ENCODE measurements at regions not wholly inside any gene's neighbourhood (a gene's known extent, or its start where the extent isn't known, plus 50 kb on each side); places are given as distances from the start of the nearest gene placed in this dataset.
A peak's percentile ranks its signal among the peaks of the same experiment; 100 is the strongest.

DNA sequence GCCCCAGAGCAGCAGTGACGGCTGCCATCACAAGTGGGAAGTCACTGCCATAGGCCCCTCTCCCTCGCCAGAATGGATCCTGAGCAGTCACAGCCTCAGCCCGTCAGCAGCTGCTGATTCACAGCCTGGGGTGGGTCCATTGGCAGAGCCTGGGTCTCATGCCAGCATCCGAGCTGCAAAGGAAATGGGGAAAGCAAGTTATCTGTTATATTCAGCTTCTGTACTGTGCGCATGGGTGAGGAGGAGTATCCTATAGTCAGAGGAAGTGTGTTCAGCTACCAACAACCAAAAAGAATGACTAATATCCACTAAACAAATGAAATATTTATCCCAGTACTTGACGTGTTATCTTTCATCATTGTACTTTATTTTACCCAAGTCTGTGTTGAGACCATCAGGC lies 119.7 kb downstream of the RCN1 start:
- TF ChIP-seq EZH2phosphoT487 (IDR thresholded peaks at IDR 0.05; ENCODE audit: borderline replicate concordance, low read depth): no peak
- TF ChIP-seq FOSL2 (IDR thresholded peaks at IDR 0.05; ENCODE audit: borderline replicate concordance, low read depth): peak; percentile 19; the same call in 1 of the 2 replicates
- no peak for TF ChIP-seq CHD2 (IDR thresholded peaks at IDR 0.05; ENCODE audit: low read length, partially characterized antibody)
- TF ChIP-seq, protein P1, sequence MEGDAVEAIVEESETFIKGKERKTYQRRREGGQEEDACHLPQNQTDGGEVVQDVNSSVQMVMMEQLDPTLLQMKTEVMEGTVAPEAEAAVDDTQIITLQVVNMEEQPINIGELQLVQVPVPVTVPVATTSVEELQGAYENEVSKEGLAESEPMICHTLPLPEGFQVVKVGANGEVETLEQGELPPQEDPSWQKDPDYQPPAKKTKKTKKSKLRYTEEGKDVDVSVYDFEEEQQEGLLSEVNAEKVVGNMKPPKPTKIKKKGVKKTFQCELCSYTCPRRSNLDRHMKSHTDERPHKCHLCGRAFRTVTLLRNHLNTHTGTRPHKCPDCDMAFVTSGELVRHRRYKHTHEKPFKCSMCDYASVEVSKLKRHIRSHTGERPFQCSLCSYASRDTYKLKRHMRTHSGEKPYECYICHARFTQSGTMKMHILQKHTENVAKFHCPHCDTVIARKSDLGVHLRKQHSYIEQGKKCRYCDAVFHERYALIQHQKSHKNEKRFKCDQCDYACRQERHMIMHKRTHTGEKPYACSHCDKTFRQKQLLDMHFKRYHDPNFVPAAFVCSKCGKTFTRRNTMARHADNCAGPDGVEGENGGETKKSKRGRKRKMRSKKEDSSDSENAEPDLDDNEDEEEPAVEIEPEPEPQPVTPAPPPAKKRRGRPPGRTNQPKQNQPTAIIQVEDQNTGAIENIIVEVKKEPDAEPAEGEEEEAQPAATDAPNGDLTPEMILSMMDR (IDR thresholded peaks at IDR 0.05): no peak
- TF ChIP-seq, protein P2, sequence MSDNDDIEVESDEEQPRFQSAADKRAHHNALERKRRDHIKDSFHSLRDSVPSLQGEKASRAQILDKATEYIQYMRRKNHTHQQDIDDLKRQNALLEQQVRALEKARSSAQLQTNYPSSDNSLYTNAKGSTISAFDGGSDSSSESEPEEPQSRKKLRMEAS (IDR thresholded peaks at IDR 0.05; ENCODE audit: low read depth): peak; percentile 47; the same call in 1 of the 2 replicates
- peak; percentile 38; the same call in 1 of the 2 replicates for TF ChIP-seq NRF1 (IDR thresholded peaks at IDR 0.05; ENCODE audit: low read depth, low read length)
- 0 out of 2 replicates have a peak, but pooled peaks have one; percentile 54 for TF ChIP-seq YY1 (IDR thresholded peaks at IDR 0.05; ENCODE audit: low read depth)
- no peak for TF ChIP-seq MXI1 (IDR thresholded peaks at IDR 0.05; ENCODE audit: low read depth, low read length)
- TF ChIP-seq, protein P3, sequence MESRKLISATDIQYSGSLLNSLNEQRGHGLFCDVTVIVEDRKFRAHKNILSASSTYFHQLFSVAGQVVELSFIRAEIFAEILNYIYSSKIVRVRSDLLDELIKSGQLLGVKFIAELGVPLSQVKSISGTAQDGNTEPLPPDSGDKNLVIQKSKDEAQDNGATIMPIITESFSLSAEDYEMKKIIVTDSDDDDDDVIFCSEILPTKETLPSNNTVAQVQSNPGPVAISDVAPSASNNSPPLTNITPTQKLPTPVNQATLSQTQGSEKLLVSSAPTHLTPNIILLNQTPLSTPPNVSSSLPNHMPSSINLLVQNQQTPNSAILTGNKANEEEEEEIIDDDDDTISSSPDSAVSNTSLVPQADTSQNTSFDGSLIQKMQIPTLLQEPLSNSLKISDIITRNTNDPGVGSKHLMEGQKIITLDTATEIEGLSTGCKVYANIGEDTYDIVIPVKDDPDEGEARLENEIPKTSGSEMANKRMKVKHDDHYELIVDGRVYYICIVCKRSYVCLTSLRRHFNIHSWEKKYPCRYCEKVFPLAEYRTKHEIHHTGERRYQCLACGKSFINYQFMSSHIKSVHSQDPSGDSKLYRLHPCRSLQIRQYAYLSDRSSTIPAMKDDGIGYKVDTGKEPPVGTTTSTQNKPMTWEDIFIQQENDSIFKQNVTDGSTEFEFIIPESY (IDR thresholded peaks at IDR 0.05; ENCODE audit: borderline replicate concordance, low read depth): no peak
- TF ChIP-seq TCF12 (IDR thresholded peaks at IDR 0.05): no peak; the same call in 1 of the 2 replicates
